ENCODE measurements at regions not wholly inside any gene's neighbourhood (a gene's known extent, or its start where the extent isn't known, plus 50 kb on each side); places are given as distances from the start of the nearest gene placed in this dataset.

GRCh38 chrX:1835056-1835455 lies 220.2 kb downstream of the ASMT start:
- CTCF ChIA-PET (ENCODE audit: partially characterized antibody), result no interaction called here
- H4K5ac ChIP-seq (ENCODE audit: insufficient read length, low read depth, low read length), result no peak overlapping the region
- H2AFZ ChIP-seq (ENCODE audit: low read length), result peak overlapping the region; percentile 78
- no peak overlapping the region for H3K14ac ChIP-seq (ENCODE audit: insufficient read length)
- no peak overlapping the region for H2BK20ac ChIP-seq (ENCODE audit: low read length)
- no peaks in the 10 kb centered on the region for H4K20me1 ChIP-seq (replicated peaks in 1 of 2; ENCODE audit: control insufficient read depth in 1 of 2, insufficient read depth in 2 of 2, low read length in 2 of 2)
- no peak overlapping the region for H2BK120ac ChIP-seq (replicated peaks; ENCODE audit: low read depth, low read length)
- no peaks in the 10 kb centered on the region; a peak in 1 of 7 replicates for H3K27me3 ChIP-seq (replicated peaks in 1 of 4; ENCODE audit: control insufficient read depth in 3 of 4, extremely low read depth in 1 of 4, insufficient read depth in 3 of 4, low read length in 3 of 4)
- no peak overlapping the region for H3K9ac ChIP-seq (replicated peaks in 1 of 4; ENCODE audit: extremely low read depth in 1 of 4, low read depth in 3 of 4, low read length in 3 of 4)
- DNase-seq (ENCODE audit: low read depth in 1 of 2, low spot score in 2 of 2) (no peak), FAIRE-seq (peak; percentile 19)
- H3K36me3 ChIP-seq (ENCODE audit: control insufficient read depth in 2 of 4, insufficient read depth in 4 of 4, low read length in 3 of 4), result no peaks in the 10 kb centered on the region
- POLR2A ChIA-PET (ENCODE audit: partially characterized antibody), result no interaction called here
- no peaks in the 10 kb centered on the region for H3K23me2 ChIP-seq (ENCODE audit: low read depth, low read length)
- H3K18ac ChIP-seq (ENCODE audit: extremely low read depth, low read length), result peak overlapping the region; percentile 62; the same call in 1 of the 2 replicates
- H3K79me1 ChIP-seq (ENCODE audit: low read depth, low read length), result no peaks in the 10 kb centered on the region
- H2BK12ac ChIP-seq (ENCODE audit: low read depth, low read length), result no peak overlapping the region
- H3K4me2 ChIP-seq (ENCODE audit: insufficient read depth in 1 of 2, low read depth in 2 of 2, low read length in 2 of 2), result no peak overlapping the region
- H3K4me1 ChIP-seq (replicated peaks in 1 of 4; ENCODE audit: control insufficient read depth in 3 of 4, insufficient read depth in 4 of 4, low read length in 3 of 4), result no peaks in the 10 kb centered on the region
- no peak overlapping the region for H3K23ac ChIP-seq (ENCODE audit: insufficient read length)
- no peak overlapping the region for H2AK5ac ChIP-seq (ENCODE audit: low read depth, low read length)
- no peak overlapping the region for H3K56ac ChIP-seq (replicated peaks; ENCODE audit: insufficient read length, low read depth, low read length)
- H2BK5ac ChIP-seq (ENCODE audit: low read depth, low read length), result no peak overlapping the region
- H3K79me2 ChIP-seq (ENCODE audit: control insufficient read depth in 1 of 2, insufficient read depth in 2 of 2, low read length in 2 of 2), result no peaks in the 10 kb centered on the region
- no peak overlapping the region for H4K8ac ChIP-seq (ENCODE audit: extremely low read depth, insufficient read depth, low read length)
- H3K27ac ChIP-seq (ENCODE audit: low read depth, low read length), result no peak overlapping the region
- 75% methylated on average over 4 of the region's 4 CpGs; no CpG with 5 or more reads in 1 of the 2 experiments for WGBS, 2 experiments (ENCODE audit: extremely low coverage in 1 of 2, insufficient coverage in 1 of 2, insufficient read length in 1 of 2, insufficient replicate concordance in 2 of 2, low coverage in 1 of 2, low lambda C conversion rate in 2 of 2, missing lambda C conversion rate in 1 of 2)
- H3K4me3 ChIP-seq (ENCODE audit: extremely low read depth in 1 of 4, insufficient read depth in 2 of 4, low read depth in 3 of 4, low read length in 4 of 4), result no peak overlapping the region
- H4K91ac ChIP-seq (replicated peaks; ENCODE audit: insufficient read length, low read length), result no peak overlapping the region
- H2BK15ac ChIP-seq (ENCODE audit: low read length), result no peak overlapping the region
- H3K4ac ChIP-seq (replicated peaks; ENCODE audit: insufficient read length, low read depth, low read length), result no peak overlapping the region
- peaks cover 11% of the 10 kb centered on the region in 2 experiments for H3K9me3 ChIP-seq (ENCODE audit: insufficient read depth in 2 of 2, low read depth in 1 of 2, low read length in 1 of 2)
- TF ChIP-seq BCL11A (IDR thresholded peaks at IDR 0.05; ENCODE audit: low read depth in 2 of 2, low read length in 2 of 2) (no peak), NANOG (IDR thresholded peaks at IDR 0.05; ENCODE audit: insufficient read depth, low read depth, low read length, poor library complexity, severe bottlenecking) (no peak)

Measured in H1 (cell line).